HFFc6 (cell line): ENCODE measurements at regions not wholly inside any gene's neighbourhood (a gene's known extent, or its start where the extent isn't known, plus 50 kb on each side); places are given as distances from the start of the nearest gene placed in this dataset.

Source experiments
- DNase-seq: peaks from one replicate; pipeline ENCODE4 v3.0.0-alpha.2; 2018
- H3K27ac Mint-ChIP-seq: 2 replicates; pipeline ENCODE4 v1.8.0; 2020; ENCODE audit warnings: mild to moderate bottlenecking, mixed read lengths
- H3K27me3 Mint-ChIP-seq: 2 replicates; pipeline ENCODE4 v1.8.0; 2021; ENCODE audit warnings: mild to moderate bottlenecking, moderate library complexity, mixed read lengths; ENCODE audit not compliant: insufficient read depth
- H3K36me3 Mint-ChIP-seq: 2 replicates; pipeline ENCODE4 v1.8.0; 2021; ENCODE audit warnings: low read depth, mixed read lengths
- H3K4me1 Mint-ChIP-seq: 2 replicates; pipeline ENCODE4 v1.8.0; 2020; ENCODE audit warnings: low read depth, mixed read lengths
- H3K4me3 Mint-ChIP-seq: 2 replicates; pipeline ENCODE4 v1.8.0; 2020; ENCODE audit warnings: mild to moderate bottlenecking, moderate library complexity, mixed read lengths
- H3K9me3 Mint-ChIP-seq: 2 replicates; pipeline ENCODE4 v1.8.0; 2020; ENCODE audit warnings: mild to moderate bottlenecking, mixed read lengths
- TF ChIP-seq, protein P1 (sequence below): fragments of 200-600 bp; sonication (generic); IDR thresholded peaks from 2 replicates; pipeline ENCODE4 v1.5.0; 2021; ENCODE audit warnings: antibody characterized with exemption, mild to moderate bottlenecking

DNA sequence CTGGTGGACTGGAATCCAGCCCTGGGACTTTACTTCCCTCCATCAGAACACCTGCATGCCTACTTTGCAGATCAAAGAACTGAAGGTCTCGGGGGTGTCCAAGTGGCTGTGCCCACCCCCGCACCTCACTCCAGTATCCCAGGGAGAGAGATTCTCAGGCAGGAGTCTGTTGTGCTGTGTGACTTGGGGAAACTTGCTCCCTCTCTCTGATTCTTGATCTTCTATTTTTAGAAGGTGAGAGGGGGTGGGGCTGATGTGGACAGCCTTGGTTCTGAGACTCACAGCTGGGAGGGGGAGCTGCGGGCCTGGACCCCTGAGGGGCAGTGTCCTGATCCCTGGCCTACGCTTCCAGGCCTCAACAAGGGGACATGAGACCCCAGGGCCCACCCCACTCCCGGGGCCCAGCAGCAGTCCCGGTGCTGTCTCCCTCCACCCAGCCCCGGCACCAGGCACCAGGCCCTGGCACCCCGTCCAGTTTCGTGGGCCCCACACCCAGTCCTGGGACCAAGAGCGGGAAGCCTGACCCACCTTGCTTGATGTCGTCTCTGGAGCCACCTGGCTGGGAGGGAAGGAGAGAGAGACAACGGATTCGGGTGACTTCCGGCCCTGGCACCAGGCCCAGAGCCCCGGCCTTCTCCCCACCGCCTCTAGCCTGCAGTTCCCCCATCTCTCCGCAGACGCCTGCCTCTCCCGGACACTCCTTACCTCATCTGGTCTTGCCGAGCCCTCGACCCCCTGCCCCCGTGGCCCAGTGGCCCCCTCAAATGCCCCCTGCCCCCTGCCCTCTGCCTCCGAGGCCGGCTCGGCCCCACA lies 74.0 kb upstream of the SPTLC1 start:
- H3K36me3 Mint-ChIP-seq, result no peaks in the 10 kb centered on the region
- no peaks in the 10 kb centered on the region; the same call in 1 of the 2 replicates for H3K27me3 Mint-ChIP-seq
- no peak for DNase-seq
- peaks cover 21% of the 10 kb centered on the region for H3K4me1 Mint-ChIP-seq
- TF ChIP-seq, protein P1, sequence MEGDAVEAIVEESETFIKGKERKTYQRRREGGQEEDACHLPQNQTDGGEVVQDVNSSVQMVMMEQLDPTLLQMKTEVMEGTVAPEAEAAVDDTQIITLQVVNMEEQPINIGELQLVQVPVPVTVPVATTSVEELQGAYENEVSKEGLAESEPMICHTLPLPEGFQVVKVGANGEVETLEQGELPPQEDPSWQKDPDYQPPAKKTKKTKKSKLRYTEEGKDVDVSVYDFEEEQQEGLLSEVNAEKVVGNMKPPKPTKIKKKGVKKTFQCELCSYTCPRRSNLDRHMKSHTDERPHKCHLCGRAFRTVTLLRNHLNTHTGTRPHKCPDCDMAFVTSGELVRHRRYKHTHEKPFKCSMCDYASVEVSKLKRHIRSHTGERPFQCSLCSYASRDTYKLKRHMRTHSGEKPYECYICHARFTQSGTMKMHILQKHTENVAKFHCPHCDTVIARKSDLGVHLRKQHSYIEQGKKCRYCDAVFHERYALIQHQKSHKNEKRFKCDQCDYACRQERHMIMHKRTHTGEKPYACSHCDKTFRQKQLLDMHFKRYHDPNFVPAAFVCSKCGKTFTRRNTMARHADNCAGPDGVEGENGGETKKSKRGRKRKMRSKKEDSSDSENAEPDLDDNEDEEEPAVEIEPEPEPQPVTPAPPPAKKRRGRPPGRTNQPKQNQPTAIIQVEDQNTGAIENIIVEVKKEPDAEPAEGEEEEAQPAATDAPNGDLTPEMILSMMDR, result no peak
- no peak overlapping the region for H3K27ac Mint-ChIP-seq
- H3K4me3 Mint-ChIP-seq, result no peak overlapping the region
- no peaks in the 10 kb centered on the region for H3K9me3 Mint-ChIP-seq

DNA sequence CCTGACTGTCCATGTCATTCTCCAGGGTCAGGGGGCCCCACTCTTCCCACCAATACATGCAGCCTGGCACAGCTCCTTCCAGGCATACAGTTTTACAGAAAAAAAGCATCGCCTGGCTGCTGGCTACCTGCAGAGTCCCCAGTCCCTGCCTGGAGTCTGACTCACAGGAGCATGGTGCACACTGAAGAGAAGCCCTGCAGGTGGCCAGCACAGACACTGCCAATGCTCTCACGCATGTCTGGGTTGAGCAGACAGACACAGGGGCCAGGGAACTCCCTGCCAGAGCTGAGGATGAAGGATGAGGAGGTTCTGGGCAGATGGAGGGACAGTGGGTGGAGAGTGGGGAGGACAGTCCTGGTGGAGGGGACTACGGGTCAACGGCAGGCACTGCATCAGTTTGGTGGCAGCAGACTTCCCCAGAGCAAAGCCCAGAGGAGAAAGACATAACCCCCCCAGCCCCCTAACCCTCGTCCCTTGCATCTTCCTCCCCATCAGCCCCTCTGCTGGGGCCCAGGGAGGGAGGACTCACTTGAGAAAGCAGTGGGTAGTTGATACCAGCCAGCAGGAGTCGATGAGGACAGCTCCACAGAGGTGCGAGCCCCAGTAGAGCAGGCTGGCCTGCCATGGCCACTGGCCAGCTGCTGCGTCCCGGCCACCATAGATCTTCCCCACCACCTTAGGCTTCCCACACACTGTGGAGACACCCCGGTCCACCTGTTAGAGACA lies 72.9 kb upstream of the SPTLC1 start:
- no peaks in the 10 kb centered on the region for H3K36me3 Mint-ChIP-seq
- no peaks in the 10 kb centered on the region; the same call in 1 of the 2 replicates for H3K27me3 Mint-ChIP-seq
- peaks cover 21% of the 10 kb centered on the region for H3K4me1 Mint-ChIP-seq
- DNase-seq, result no peak
- TF ChIP-seq, protein P1, result no peak
- no peaks in the 10 kb centered on the region for H3K9me3 Mint-ChIP-seq
- no peak overlapping the region for H3K4me3 Mint-ChIP-seq
- H3K27ac Mint-ChIP-seq, result no peak overlapping the region

DNA sequence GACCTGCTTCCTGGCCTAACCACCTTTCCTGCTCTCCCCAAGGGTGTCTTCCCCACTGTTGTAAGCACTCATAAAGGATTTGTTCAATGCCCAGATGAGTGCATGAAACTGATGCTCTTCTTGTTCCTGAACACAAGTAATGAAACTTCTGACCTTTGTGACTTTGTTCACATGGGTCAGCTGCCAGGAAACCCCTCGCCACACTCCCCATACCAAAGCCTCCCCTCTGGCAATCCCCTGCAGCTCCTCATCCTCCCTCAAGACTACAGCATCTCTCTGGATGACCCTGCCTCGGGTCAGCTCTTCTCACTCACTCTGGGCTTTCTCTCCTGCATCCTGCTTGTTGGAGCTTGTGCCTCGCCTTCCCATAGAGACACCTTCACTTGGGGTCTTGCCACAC lies 72.2 kb upstream of the SPTLC1 start:
- Mint-ChIP-seq H3K9me3 (no peaks in the 10 kb centered on the region), H3K4me1 (peaks cover 21% of the 10 kb centered on the region), H3K4me3 (no peak overlapping the region; the same call in 1 of the 2 replicates), H3K27ac (no peak overlapping the region), H3K36me3 (no peaks in the 10 kb centered on the region), H3K27me3 (no peaks in the 10 kb centered on the region; the same call in 1 of the 2 replicates)
- TF ChIP-seq, protein P1, result no peak
- no peak for DNase-seq

DNA sequence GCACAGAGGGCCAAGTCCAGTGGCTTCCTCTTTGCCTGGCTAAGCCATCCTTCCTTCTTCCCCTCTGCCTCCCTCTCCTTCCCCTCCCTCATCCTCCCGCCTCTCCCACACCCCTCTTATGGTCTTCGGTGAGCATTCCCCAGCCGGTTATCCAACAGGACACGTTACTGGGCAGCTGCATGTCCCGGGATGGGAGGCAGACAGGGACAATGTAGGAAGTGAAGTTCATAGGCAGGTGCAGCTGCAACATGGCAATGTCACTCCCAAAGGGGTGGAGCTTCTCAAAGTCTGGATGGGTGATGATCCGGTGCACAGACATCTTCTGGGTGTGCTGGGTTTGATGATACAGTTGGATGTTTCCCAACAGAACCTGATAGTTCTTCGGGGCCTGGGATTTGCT lies 71.4 kb upstream of the SPTLC1 start:
- no peaks in the 10 kb centered on the region; the same call in 1 of the 2 replicates for H3K27me3 Mint-ChIP-seq
- peaks cover 13% of the 10 kb centered on the region for H3K4me1 Mint-ChIP-seq
- no peaks in the 10 kb centered on the region for H3K36me3 Mint-ChIP-seq
- no peak for DNase-seq
- TF ChIP-seq, protein P1, result no peak
- no peak overlapping the region for H3K4me3 Mint-ChIP-seq
- H3K9me3 Mint-ChIP-seq, result no peaks in the 10 kb centered on the region
- H3K27ac Mint-ChIP-seq, result no peak overlapping the region

DNA sequence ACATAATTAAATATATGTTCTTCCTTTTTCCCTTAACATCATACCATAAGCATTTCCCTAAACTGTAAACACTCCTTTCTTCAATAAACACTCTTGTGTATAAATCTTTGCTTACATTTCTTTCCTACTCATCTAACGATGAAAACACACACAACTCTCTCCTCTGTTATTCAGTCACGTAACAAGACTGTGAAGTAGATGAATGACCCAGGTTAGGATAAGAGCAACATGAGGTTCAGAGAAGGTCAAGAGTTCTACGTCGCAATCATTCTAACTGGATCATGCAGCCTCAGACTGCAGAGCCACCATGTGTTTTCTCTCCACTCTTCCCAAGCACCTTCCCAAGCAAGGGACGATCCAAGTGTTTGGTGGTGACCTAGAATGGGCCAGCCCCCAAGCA lies 70.5 kb upstream of the SPTLC1 start:
- peaks cover 12% of the 10 kb centered on the region for H3K4me1 Mint-ChIP-seq
- H3K27ac Mint-ChIP-seq, result no peak overlapping the region
- TF ChIP-seq, protein P1, result no peak
- no peaks in the 10 kb centered on the region; the same call in 1 of the 2 replicates for H3K27me3 Mint-ChIP-seq
- H3K4me3 Mint-ChIP-seq, result no peak overlapping the region
- H3K9me3 Mint-ChIP-seq, result no peaks in the 10 kb centered on the region
- DNase-seq, result no peak
- H3K36me3 Mint-ChIP-seq, result no peaks in the 10 kb centered on the region
